ENCODE measurements at regions not wholly inside any gene's neighbourhood (a gene's known extent, or its start where the extent isn't known, plus 50 kb on each side); places are given as distances from the start of the nearest gene placed in this dataset.

GRCh38 chr1:181985936-181986906, 75.3 kb downstream of the ZNF648 start:
- TF ChIP-seq CTCF (IDR thresholded peaks at IDR 0.05) (no peak), ZFX (IDR thresholded peaks at IDR 0.05; ENCODE audit: borderline replicate concordance) (no peak)

Measured in 22Rv1 (cell line).